GM11168 (cell line): ENCODE measurements at regions not wholly inside any gene's neighbourhood (a gene's known extent, or its start where the extent isn't known, plus 50 kb on each side); places are given as distances from the start of the nearest gene placed in this dataset.

ENCODE experiments used
- in situ Hi-C: fragments of 300-500 bp; cut with MboI; formaldehyde crosslinking; loops from one replicate; pipeline ENCODE4 v1.12.0; 2022; ENCODE audit warnings: low sequenced_read_pairs; ENCODE audit not compliant: unreplicated experiment

- in situ Hi-C loops, result no loop called here
These were observed 106.5 kb upstream of the DMRT1 start for GRCh38 chr9:734831-735511.

DNA sequence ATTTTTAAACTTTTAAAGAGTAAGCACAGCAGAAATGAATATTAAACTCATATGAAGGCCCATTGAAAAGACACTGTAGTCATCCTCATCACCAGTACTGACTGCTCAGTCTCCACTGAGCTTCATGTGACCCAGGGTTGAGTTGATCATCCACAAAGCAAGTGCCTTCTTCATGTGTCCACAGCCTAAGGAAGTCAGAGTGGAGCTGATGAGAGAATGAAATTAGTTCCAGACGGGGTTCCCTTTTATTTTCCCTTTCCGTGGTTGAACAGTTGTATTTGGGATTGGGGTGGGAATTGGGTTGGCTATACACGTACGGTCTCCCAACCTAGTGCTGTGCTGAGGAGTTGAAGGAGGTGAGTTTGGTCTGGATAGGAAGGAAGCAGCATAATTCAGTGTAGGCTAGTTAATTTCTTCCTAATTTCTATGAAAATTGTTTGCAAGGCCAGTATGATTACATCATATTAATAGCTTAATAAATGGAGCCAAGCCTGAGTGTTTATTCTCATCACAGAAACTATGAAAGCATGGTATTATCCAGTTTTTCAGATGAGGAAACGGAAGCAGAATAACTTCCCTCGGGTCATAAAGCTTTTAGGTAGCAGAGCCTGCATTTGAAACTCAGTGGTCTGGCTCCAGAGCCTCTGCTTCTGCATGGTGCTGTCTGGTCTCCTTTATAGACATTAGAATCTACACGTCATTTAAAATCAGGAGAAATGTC is 103.9 kb upstream of the DMRT1 start:
- in situ Hi-C loops, result no loop called here

GRCh38 chr9:738209-738915 is 103.1 kb upstream of the DMRT1 start:
- in situ Hi-C loops, result no loop called here

- in situ Hi-C loops, result no loop called here
These were observed 102.1 kb upstream of the DMRT1 start for GRCh38 chr9:739362-739761.

DNA sequence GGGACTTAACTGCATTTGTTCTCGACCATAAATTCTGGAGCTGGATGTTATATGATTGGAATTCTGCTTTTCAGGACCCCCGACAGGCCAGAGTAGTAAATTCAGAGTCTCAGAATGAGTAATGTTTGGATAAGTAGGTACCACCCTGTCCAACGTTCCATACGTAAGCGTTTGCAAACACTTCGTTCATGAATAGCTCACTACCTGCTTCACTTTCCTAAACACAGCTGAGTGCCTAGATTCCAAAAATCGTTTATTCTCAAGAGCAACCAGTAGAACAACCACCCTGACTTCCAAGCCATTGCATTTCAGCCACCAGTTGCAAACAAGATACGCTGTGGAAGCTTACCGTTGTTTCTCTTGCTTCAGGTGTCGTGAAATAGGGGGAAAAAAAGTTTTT is 101.3 kb upstream of the DMRT1 start:
- in situ Hi-C loops, result no loop called here

DNA sequence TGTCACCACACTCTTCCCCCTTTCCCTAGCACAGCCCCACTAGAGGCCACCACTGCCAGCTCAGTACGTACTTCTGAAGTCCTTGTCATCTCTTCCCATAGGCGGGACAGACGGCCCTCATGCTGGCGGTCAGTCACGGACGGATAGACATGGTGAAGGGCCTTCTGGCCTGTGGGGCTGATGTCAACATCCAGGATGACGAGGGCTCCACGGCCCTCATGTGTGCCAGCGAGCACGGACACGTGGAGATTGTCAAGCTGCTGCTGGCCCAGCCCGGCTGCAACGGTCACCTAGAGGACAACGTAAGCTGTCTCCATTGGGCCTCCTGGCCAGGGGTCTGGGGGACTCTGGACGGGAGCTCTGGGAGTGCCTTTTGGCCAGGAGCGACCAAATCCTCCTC is 99.4 kb upstream of the DMRT1 start:
- in situ Hi-C loops, result no loop called here

DNA sequence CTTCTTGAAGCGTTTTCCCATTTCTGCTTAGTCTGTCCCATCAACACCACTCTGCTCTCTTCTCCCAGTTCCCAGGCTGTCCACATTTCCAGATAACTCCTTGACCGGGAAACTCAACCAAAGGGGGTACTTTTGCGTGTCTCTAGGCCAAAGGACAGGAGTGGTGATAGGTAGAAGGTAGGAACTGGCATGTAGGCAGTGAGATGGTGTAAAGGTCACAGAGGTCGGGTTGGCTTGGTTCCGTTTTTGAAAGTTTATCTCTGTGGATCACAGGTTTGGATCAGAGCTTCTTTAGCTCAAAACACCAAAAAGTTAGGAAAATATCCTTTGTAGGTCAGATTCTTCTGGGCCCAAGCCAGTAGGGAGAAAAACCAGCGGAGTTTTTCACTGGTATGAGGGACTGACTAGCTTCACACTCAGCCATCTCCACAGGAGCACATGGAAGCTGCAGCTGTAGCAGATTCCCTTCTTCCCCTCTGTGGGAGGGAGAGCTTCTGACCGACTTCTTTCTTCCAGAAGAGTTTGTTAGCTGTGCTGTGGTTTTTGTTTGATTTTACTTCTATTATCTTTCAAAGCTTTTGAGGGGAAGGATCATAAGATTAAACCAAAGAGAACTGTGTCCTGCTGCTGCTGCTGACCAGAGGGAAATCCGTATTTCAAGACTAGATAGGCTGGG is 98.4 kb upstream of the DMRT1 start:
- in situ Hi-C loops, result no loop called here

DNA sequence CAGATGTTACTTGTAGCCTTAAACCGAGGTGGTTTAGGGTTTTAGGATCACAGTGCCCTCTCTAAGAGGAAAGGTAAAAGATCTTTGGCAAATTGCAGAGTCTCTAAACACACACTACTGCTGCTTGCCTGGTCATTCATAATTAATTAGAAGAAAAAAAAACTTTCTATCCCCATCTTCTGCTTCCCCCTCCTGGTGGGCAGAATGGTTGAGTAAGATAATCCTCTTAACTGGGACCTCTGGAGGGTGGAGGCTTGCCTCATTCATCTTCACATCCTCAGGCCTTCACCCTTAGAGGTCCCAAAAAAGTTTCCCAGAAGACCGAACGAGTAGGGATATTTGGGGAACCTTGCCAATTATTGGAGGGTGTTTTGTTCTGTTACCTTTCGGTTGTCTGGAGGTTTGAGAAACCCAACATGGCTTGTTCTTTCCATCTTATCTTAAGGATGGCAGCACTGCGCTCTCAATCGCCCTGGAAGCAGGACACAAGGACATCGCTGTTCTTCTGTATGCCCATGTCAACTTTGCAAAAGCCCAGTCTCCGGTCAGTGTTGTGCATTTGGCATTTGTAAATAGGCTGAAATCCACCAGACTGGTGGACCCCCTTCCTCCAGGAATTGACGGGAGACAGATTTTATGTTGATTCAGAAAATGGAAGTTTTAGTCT is 97.3 kb upstream of the DMRT1 start:
- in situ Hi-C loops, result no loop called here

DNA sequence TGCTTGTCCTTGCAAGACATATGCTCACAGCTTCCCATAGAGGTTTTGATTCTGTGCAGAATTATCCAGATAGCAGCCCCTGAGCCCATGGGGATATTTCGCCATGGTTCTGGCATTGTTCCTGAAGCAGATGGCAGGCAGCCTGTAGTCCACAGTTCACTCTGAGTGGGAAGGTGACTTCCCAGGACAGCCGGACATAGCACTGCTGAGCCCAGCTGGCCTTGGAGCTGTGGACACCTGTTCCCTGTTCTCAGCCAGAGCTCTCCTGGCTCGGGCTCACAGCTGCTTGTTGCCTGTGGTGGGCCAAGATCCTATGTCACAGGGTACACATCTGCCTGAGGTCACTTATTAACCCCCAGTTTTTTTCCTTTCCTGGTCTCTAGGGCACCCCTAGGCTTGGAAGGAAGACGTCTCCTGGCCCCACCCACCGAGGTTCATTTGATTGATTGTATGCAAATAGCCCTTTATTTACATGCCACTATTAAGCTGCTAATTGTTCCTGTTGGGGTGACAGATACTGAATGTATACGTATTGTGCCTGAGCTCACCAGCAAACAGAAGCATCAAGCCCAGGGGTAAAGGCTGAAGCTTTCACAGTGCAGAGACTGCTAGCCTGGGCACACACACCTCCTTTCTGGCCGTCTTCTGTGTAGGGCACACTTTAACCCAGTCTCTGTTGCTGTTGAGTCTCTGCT is 96.6 kb upstream of the DMRT1 start:
- in situ Hi-C loops, result no loop called here

DNA sequence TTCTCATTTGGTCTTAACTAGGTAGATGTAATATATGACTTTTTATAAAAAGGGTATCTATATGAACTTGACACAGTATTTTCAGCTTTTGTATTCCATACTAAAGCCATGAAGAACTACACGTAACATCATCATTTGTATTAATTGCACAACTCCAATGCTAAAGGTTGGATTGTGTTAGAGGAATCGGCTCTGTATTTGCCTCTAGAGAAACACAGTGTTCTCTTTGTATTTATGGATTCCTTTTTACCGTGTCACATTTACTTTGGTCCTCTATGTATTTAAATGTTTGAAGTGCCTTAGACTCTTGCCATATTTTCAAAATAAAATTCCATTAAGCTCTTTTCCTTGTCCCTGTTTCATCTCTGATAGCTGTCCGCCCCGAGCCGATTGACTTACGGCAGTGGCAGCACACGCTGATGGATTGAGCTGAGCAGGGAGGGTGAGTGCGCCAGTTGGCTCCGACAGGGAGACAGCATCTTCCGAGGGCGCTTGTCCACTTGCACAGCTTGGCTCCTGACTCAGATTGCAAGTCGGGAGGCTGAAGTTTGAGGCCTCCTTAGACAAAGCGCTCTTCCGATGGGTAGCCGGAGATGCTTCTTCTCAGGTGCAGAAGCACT is 95.6 kb upstream of the DMRT1 start:
- in situ Hi-C loops, result no loop called here

- in situ Hi-C loops, result no loop called here
These were observed 94.6 kb upstream of the DMRT1 start for GRCh38 chr9:746661-747434.

DNA sequence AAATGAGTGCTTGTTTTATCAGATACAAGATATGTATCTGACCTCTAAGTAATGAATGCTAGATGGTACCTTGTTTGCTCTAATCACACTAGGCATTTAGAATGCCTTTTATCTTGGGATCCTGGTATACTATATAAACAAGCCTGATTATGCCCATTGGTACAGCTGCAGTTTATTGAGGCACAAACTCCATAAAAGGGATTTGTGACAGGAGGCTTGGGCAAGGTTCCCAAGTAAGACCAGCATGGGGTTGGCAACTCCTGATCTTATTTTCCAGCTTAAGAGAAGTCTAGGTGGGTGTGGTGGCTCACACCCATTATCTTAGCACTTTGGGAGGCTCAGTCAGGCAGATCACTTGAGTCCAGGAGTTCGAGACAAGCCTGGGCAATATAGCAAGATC is 93.9 kb upstream of the DMRT1 start:
- in situ Hi-C loops, result no loop called here

- in situ Hi-C loops, result no loop called here
These were observed 92.5 kb upstream of the DMRT1 start for GRCh38 chr9:748861-749497.

- in situ Hi-C loops, result no loop called here
These were observed 91.8 kb upstream of the DMRT1 start for GRCh38 chr9:749716-750115.

GRCh38 chr9:750249-750967 is 91.1 kb upstream of the DMRT1 start:
- in situ Hi-C loops, result no loop called here

DNA sequence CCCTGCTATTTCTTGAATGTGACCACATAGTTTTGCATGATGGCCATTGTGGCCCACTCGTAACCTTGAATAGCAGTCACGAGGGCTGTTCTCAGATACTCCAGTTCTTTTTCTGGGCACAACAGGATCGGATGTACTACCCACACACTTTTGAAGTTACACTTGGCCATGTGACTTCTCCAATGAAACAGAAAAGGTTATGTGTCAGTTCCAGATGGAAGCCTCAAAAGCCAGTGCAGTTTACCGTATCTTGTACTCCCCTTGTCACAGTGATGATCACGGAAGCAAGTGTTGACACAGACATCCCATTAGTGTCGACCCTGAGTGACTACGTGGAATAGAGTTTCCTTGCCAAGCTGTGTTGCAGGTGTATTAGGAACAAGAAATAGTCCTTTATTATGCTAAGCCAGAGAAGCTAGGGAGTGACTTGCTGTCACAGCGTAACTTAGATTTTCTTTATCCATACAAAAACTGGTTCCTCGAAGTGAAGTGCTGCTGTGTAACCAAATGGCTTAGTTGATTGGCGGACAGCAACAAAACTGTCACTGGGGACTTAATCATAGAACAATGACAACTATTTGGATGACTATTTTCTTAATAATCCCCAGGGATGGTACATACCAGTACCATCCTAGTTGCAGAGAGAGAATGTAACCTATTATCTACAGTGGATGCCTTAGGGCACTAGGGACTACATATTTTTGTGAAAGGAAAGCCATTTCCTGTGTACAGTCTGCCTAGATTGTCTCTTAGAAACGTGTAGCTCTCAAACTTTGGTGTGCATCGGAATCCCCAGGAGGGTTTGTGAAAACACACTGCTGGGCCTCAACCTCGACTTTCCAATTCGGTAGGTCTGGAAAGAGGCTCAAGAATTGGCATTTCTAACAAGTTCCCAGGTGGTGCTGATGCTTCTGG is 90.1 kb upstream of the DMRT1 start:
- in situ Hi-C loops, result no loop called here

DNA sequence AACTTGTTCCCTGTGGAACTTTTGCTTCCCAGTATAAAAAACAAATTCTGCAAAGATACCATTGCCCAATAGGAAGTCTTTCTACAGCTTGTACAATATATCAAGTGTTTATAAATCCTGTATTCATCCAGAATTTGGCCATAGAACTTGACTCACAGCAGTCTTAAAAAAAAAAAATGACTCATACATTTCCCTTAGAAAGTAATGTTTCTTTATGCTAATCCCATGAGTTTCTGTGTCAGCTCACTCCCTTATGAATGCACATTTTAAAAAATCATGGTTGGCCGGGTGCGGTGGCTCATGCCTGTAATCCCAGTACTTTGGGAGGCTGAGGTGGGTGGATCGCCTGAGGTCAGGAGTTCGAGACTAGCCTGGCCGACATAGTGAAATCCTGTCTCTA is 89.3 kb upstream of the DMRT1 start:
- in situ Hi-C loops, result no loop called here
